ENCODE measurements at regions not wholly inside any gene's neighbourhood (a gene's known extent, or its start where the extent isn't known, plus 50 kb on each side); places are given as distances from the start of the nearest gene placed in this dataset.
A peak's percentile ranks its signal among the peaks of the same experiment; 100 is the strongest.

- Histone ChIP-seq H3K4ac (ENCODE audit: low read depth, low read length) (no peak overlapping the region), H3K23ac (ENCODE audit: low read length) (no peak overlapping the region), H3K56ac (ENCODE audit: low read length) (no peak overlapping the region), H3K9ac (ENCODE audit: low read length) (no peak overlapping the region), H3K4me2 (ENCODE audit: low read length) (no peak overlapping the region), H2BK120ac (ENCODE audit: low read depth, low read length) (no peak overlapping the region), H3K79me1 (ENCODE audit: low read length) (no peaks in the 10 kb centered on the region), H3K18ac (ENCODE audit: low read length) (no peak overlapping the region), H3K27ac (ENCODE audit: low read depth, low read length) (no peak overlapping the region), H2BK5ac (ENCODE audit: low read length) (no peak overlapping the region), H4K5ac (ENCODE audit: low read length) (no peak overlapping the region), H2AK5ac (ENCODE audit: low read length) (no peak overlapping the region), H3K4me1 (ENCODE audit: control insufficient read depth, low read depth, low read length) (no peaks in the 10 kb centered on the region), H3K27me3 (ENCODE audit: insufficient read depth, low read length, poor library complexity) (no peaks in the 10 kb centered on the region), H2BK15ac (replicated peaks; ENCODE audit: low read depth) (no peak overlapping the region), H3K4me3 (ENCODE audit: low read length) (no peak overlapping the region), H3K36me3 (ENCODE audit: control insufficient read depth, insufficient read depth, low read length) (no peaks in the 10 kb centered on the region), H4K8ac (ENCODE audit: low read depth, low read length) (no peak overlapping the region), H3K79me2 (ENCODE audit: control insufficient read depth, insufficient read depth, low read length) (no peaks in the 10 kb centered on the region)
- WGBS (ENCODE audit: extremely low coverage, insufficient coverage, low lambda C conversion rate): no CpG with 5 or more reads among the region's 4 CpGs
- peak; percentile 70 for DNase-seq
Observed at GRCh38 chr10:36164556-36165504, 522.7 kb upstream of the FZD8 start.

- Histone ChIP-seq H3K27me3 (ENCODE audit: insufficient read depth, low read length, poor library complexity) (no peaks in the 10 kb centered on the region), H3K4me2 (ENCODE audit: low read length) (no peak overlapping the region), H3K18ac (ENCODE audit: low read length) (no peak overlapping the region), H3K56ac (ENCODE audit: low read length) (no peak overlapping the region), H3K79me1 (ENCODE audit: low read length) (no peaks in the 10 kb centered on the region), H2AK5ac (ENCODE audit: low read length) (peak overlapping the region; percentile 58), H3K27ac (ENCODE audit: low read depth, low read length) (no peak overlapping the region), H3K36me3 (ENCODE audit: control insufficient read depth, insufficient read depth, low read length) (no peaks in the 10 kb centered on the region), H2BK120ac (ENCODE audit: low read depth, low read length) (no peak overlapping the region), H3K4me1 (ENCODE audit: control insufficient read depth, low read depth, low read length) (no peaks in the 10 kb centered on the region), H3K9ac (ENCODE audit: low read length) (no peak overlapping the region), H4K8ac (ENCODE audit: low read depth, low read length) (no peak overlapping the region), H4K5ac (ENCODE audit: low read length) (no peak overlapping the region), H3K4me3 (ENCODE audit: low read length) (no peak overlapping the region), H3K79me2 (ENCODE audit: control insufficient read depth, insufficient read depth, low read length) (no peaks in the 10 kb centered on the region), H2BK5ac (ENCODE audit: low read length) (peak overlapping the region; percentile 88), H3K23ac (ENCODE audit: low read length) (no peak overlapping the region), H2BK15ac (replicated peaks; ENCODE audit: low read depth) (no peak overlapping the region), H3K4ac (ENCODE audit: low read depth, low read length) (no peak overlapping the region)
- no peak for DNase-seq
- no CpG with 5 or more reads among the region's 2 CpGs for WGBS (ENCODE audit: extremely low coverage, insufficient coverage, low lambda C conversion rate)
Observed at GRCh38 chr10:36163827-36164226, 521.7 kb upstream of the FZD8 start.

- no peak overlapping the region for H2AK5ac ChIP-seq (ENCODE audit: low read length)
- H3K4ac ChIP-seq (ENCODE audit: low read depth, low read length): no peak overlapping the region
Observed at GRCh38 chr10:36157486-36157885, 515.4 kb upstream of the FZD8 start.

GRCh38 chr10:36148207-36148606 lies 506.1 kb upstream of the FZD8 start:
- WGBS (ENCODE audit: extremely low coverage, insufficient coverage, low lambda C conversion rate): no CpG with 5 or more reads among the region's 1 CpG
- no peak overlapping the region for H3K56ac ChIP-seq (ENCODE audit: low read length)
- H3K4me1 ChIP-seq (ENCODE audit: control insufficient read depth, low read depth, low read length): no peaks in the 10 kb centered on the region

More at GRCh38 chr10:36157486-36157885, 515.4 kb upstream of the FZD8 start:
- Histone ChIP-seq H3K56ac (ENCODE audit: low read length) (no peak overlapping the region), H2BK15ac (replicated peaks; ENCODE audit: low read depth) (no peak overlapping the region), H3K4me2 (ENCODE audit: low read length) (no peak overlapping the region), H3K4me3 (ENCODE audit: low read length) (no peak overlapping the region), H4K5ac (ENCODE audit: low read length) (no peak overlapping the region), H3K23ac (ENCODE audit: low read length) (no peak overlapping the region), H2BK120ac (ENCODE audit: low read depth, low read length) (no peak overlapping the region), H4K8ac (ENCODE audit: low read depth, low read length) (no peak overlapping the region), H3K4me1 (ENCODE audit: control insufficient read depth, low read depth, low read length) (no peaks in the 10 kb centered on the region), H3K18ac (ENCODE audit: low read length) (no peak overlapping the region), H3K27ac (ENCODE audit: low read depth, low read length) (no peak overlapping the region), H2BK5ac (ENCODE audit: low read length) (no peak overlapping the region), H3K36me3 (ENCODE audit: control insufficient read depth, insufficient read depth, low read length) (no peaks in the 10 kb centered on the region), H3K79me1 (ENCODE audit: low read length) (no peaks in the 10 kb centered on the region), H3K27me3 (ENCODE audit: insufficient read depth, low read length, poor library complexity) (no peaks in the 10 kb centered on the region), H3K9ac (ENCODE audit: low read length) (no peak overlapping the region), H3K79me2 (ENCODE audit: control insufficient read depth, insufficient read depth, low read length) (no peaks in the 10 kb centered on the region)
- no CpG with 5 or more reads among the region's 3 CpGs for WGBS (ENCODE audit: extremely low coverage, insufficient coverage, low lambda C conversion rate)
- DNase-seq: no peak

GRCh38 chr10:36147529-36147928 lies 505.4 kb upstream of the FZD8 start:
- Histone ChIP-seq H3K56ac (ENCODE audit: low read length) (no peak overlapping the region), H3K18ac (ENCODE audit: low read length) (no peak overlapping the region), H3K4me3 (ENCODE audit: low read length) (no peak overlapping the region), H4K8ac (ENCODE audit: low read depth, low read length) (no peak overlapping the region), H3K27me3 (ENCODE audit: insufficient read depth, low read length, poor library complexity) (no peaks in the 10 kb centered on the region), H3K79me2 (ENCODE audit: control insufficient read depth, insufficient read depth, low read length) (no peaks in the 10 kb centered on the region), H2BK15ac (replicated peaks; ENCODE audit: low read depth) (no peak overlapping the region), H3K4ac (ENCODE audit: low read depth, low read length) (no peak overlapping the region), H2BK5ac (ENCODE audit: low read length) (no peak overlapping the region), H3K23ac (ENCODE audit: low read length) (no peak overlapping the region), H3K27ac (ENCODE audit: low read depth, low read length) (no peak overlapping the region), H3K36me3 (ENCODE audit: control insufficient read depth, insufficient read depth, low read length) (no peaks in the 10 kb centered on the region), H3K9ac (ENCODE audit: low read length) (no peak overlapping the region), H3K4me2 (ENCODE audit: low read length) (no peak overlapping the region), H2AK5ac (ENCODE audit: low read length) (no peak overlapping the region), H3K4me1 (ENCODE audit: control insufficient read depth, low read depth, low read length) (no peaks in the 10 kb centered on the region), H2BK120ac (ENCODE audit: low read depth, low read length) (no peak overlapping the region), H4K5ac (ENCODE audit: low read length) (no peak overlapping the region), H3K79me1 (ENCODE audit: low read length) (no peaks in the 10 kb centered on the region)
- no peak for DNase-seq

More at GRCh38 chr10:36148207-36148606, 506.1 kb upstream of the FZD8 start:
- no peaks in the 10 kb centered on the region for H3K79me1 ChIP-seq (ENCODE audit: low read length)
- H3K36me3 ChIP-seq (ENCODE audit: control insufficient read depth, insufficient read depth, low read length): no peaks in the 10 kb centered on the region
- H2BK15ac ChIP-seq (replicated peaks; ENCODE audit: low read depth): no peak overlapping the region
- no peak overlapping the region for H3K9ac ChIP-seq (ENCODE audit: low read length)
- no peak for DNase-seq
- no peak overlapping the region for H3K23ac ChIP-seq (ENCODE audit: low read length)
- no peak overlapping the region for H4K5ac ChIP-seq (ENCODE audit: low read length)
- H3K18ac ChIP-seq (ENCODE audit: low read length): no peak overlapping the region
- H2AK5ac ChIP-seq (ENCODE audit: low read length): no peak overlapping the region
- H3K4ac ChIP-seq (ENCODE audit: low read depth, low read length): no peak overlapping the region
- H3K27ac ChIP-seq (ENCODE audit: low read depth, low read length): no peak overlapping the region
- H2BK120ac ChIP-seq (ENCODE audit: low read depth, low read length): no peak overlapping the region
- H2BK5ac ChIP-seq (ENCODE audit: low read length): no peak overlapping the region
- no peak overlapping the region for H4K8ac ChIP-seq (ENCODE audit: low read depth, low read length)
- H3K27me3 ChIP-seq (ENCODE audit: insufficient read depth, low read length, poor library complexity): no peaks in the 10 kb centered on the region
- H3K4me3 ChIP-seq (ENCODE audit: low read length): no peak overlapping the region
- H3K4me2 ChIP-seq (ENCODE audit: low read length): no peak overlapping the region
- H3K79me2 ChIP-seq (ENCODE audit: control insufficient read depth, insufficient read depth, low read length): no peaks in the 10 kb centered on the region
